ENCODE measurements at regions not wholly inside any gene's neighbourhood (a gene's known extent, or its start where the extent isn't known, plus 50 kb on each side); places are given as distances from the start of the nearest gene placed in this dataset.
"Not testable (repeated sequence)": the region's sequence is repeated elsewhere in the genome, so short reads cannot be mapped to it uniquely, and the experiment has no call there.

DNA sequence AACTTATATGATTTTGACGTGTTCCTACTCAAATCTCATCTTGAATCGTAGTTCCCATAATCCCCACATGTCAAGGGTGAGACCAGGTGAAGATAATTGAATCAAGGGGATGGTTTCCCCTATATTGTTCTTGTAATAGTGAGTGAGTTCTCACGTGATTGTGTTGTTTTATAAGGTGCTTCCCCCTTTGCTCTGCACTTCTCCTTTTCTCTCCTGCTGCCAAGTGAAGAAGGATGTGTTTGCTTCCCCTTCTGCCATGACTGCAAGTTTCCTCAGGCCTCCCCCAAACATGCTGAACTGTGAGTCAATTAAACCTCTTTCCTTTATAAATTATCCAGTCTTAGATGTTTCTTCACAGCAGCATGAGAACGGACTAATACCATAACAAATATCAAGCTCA, 83.2 kb downstream of the MANEA start:
- no peak for DNase-seq

DNA sequence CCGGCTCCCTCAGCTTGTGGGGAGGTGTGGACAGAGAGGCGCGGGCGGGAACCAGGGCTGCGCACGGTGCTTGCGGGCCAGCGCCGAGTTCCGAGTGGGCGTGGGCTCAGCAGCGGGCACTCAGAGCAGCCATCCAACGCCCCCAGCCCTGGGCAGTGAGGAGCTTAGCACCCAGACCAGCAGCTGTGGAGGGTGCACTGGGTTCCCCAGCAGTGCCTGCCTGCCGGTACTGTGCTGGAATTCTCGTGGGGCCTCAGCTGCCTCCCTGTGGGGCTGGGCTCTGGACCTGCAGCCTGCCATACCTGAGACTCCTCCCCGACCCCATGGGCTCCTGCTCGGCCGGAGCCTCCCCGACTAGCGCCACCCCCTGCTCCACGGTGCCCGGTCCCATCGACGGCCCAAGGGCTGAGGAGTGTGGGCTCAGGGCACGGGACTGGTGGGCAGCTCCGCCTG, 92.7 kb downstream of the MANEA start:
- no peak for DNase-seq

DNA sequence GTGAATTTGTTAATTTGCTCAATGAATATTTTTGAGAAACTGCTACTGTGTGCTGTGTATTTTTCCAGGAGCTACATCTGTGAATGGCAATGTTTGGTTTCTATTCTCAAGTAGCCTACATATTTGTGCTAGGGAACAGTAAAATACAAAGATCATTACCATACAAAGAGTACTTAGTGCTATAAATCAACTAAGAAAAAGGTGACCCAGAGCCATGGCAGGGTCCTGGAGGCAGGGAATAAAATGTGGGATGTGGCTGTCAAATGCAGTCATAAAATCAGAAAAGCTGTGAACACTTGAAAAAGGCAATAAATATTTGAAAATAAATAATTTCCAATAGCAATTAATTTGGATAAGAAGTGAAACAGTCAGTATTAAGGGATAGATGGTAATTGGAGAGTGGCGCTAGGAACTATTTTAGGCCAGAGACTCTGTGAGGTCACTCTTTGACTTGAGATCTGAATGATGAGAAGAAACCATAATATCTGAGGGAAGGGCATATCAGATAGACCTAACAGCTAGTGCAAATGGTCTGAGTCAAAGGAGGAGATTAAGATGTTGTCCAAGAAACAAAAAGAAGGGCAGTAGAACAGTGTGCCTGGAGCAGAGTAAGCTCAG, 98.8 kb downstream of the MANEA start:
- DNase-seq = no peak

DNA sequence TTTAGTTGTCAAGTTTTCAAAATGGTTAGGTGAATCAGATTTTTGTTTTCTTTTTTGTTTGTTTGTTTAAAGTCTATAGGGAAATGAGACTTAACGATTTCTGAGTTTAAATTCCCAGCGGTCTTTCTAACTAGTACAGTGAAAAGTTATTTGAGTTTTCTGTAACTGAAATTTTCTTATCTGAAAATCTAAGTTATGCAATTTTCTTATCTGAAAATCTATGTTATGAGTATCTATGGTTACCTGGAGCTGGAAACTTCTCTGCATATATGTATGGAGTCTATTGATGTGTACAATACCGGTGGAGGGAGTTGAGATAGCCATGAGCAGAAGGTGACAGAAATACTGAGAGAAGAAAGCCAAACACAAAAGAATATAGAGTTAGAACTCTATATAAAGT, 102.6 kb downstream of the MANEA start:
- DNase-seq = no peak

DNA sequence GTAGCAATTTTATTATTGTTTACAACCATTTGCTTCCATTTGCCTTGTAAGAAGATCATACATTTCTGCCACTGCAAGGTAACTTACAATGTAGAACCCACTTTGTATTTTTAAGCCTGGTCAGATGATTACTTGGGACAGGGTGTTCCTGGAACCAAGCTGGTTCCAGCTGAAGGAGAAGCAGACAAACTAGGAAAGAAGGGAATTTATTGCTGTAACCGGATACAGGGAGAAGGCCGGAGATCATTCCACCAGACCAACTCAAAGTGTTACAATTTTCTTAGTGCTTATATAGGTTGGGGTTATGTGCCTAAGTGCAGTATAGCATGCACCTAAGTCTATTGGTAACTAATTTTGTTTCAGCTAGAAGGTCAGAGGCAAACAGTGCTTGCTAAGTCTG, 104.4 kb downstream of the MANEA start:
- no peak for DNase-seq

DNA sequence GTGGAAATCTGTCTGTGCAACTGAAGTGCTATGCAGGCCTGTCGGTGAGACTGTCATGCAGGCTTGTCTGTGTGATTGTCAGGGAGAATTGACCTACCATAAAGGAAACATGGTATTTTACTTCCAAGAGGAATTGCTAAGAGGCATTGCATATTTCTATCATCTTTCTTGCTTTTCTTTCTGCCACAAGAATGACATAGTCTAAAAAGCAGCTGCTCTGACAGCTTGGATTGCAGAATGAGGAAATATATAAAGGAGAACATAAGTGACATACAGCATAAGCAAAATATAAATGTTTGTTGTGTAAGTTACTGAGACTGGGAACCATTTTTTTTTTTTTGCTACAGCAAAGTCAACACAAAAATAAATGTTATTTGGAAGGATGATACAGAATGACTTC, 105.1 kb downstream of the MANEA start:
- no peak for DNase-seq

DNA sequence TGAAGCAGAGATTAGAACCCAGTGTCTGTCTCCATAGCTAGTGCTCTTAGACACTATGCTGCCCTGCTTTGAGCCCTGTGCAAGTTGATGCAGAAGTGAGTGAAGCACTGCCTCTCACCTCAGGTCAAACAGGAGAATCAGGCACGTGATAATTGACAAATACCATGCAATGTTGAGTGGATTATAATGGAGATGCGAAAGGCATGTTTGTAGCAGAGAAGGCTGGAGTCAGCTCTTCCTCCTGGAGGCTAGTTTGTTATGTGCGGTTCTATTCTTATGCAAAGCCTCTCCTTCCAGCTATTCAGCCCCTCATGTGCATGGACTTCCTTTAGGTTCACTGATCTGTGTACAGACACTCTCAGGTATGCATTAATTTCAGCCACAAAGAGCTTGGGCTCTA, 108.5 kb downstream of the MANEA start:
- no peak for DNase-seq

DNA sequence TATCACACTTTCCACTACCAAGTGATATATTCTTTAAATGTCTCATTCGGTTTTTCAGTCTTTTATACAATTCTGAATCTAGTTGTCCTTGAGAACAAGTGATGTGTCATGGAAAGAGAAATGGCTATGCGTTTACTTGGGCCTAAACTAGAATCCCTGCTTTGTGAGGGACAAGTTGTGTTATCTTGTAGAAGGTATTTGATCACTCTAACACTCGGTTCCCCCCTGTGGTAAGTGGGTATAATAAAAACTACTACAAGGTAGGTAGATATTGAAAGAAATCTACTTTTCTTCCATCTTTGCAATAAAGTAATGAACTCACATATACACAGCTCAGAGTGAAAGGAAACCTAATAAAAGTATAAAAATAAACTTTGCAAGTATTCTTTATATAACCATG, 108.9 kb downstream of the MANEA start:
- no peak for DNase-seq

DNA sequence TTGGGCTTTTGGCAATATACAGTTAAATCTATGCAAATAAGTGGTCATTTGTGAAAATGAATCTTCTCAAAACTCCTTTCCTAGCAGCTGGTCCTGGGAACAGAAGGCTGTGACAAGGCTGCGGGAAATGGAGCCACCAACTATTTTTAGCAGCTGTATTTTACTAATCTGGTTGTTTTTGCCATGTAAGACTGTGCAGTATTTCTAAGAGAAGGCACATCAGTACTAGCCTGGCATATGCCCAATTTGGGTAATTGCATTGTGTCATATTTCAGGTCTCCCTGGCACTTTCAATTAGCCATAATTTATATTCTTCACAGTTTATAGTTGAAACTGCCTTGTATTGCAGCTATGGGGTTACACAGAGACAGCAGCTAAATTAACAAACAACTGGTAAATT, 109.6 kb downstream of the MANEA start:
- DNase-seq = no peak

DNA sequence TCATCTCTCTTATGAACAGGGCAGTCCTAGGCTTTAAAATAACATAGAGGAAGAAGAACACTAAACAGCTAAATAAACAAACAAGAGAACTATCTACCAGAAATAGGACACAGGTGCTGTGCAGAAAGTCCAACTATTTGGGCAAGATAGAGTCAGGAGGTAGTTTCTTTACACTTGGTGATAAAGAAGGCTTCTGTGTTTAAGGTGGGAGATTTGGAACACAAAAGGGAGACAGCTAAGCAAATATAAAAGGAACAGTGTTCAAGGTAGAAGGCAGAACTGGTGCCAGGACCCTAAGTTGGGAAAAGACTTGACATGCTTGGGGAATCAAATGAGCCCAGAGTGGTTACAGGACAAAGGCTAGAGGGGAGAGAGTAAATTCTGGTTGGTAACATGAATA, 110.5 kb downstream of the MANEA start:
- no peak for DNase-seq

DNA sequence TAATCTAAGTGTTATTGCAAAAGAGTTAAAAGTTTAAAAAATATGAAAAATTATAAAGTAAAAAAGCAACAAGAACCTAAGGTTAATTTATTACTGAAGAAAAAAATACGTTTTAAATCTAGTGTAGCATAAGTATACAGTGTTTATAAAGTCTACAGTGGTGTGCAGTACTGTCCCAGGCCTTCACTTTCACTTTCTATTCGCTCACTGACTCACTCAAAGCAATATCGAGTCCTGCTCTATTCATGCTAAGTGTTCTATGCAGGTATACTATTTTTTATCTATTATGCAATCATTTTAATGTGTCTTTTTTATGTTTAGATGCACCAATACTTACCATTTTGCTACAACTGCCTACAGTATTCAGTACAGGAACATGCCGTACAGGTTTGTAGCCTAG, 113.0 kb downstream of the MANEA start:
- DNase-seq = no peak

DNA sequence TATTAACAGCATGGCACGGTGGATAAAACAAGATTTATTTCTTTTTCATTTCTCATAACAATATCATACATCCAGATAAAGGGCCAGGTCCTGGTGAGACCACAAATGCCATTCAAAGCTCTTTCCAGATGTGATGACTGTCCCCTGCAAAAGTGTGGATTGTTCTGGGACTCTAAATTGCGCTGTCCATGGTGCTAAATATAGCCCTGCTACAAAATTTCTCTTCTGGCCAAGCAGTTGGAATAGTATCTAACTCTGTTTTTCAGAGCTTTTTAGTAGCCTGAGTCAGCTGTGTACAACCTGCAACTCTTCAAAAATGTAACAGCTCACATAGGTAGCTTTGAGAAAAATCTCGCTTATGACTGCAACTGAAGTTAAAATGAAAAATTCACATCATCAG, 115.8 kb downstream of the MANEA start:
- DNase-seq = no peak

DNA sequence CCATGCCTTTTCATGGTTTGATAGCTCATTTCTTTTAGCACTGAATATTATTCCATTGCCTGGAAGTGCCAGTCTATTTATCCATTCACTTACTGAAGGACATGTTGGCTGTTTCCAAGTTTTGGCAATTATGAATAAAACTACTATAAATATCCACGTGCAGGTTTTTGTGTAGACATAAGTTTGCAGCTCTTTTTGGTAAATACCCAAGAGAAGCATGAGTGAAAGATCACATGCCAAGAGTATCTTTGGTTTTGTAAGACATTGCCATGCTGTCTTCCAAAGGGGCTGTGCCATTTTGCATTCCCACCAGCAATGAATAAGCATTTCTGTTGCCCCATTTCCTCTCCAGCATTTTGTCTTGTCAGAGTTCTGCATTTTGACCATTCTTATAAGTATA, 120.9 kb downstream of the MANEA start:
- no peak for DNase-seq

DNA sequence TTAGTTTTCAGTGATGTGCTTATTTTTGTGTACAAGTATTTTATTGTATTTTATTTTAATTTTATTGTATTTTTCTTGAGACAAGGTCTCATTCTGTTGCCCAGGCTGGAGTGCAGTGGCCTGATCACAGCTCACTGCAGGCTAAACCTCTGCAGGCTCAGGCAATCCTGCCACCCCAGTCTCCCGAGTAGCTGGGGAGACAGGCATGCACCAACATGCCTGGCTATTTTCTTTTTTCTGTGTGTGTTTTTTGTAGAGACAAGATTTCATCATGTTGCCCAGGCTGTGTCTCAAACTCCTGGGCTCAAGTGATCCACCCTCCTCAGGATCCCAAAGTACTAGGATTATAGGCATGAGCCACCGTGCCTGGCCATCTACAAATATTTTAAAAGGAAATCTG, 146.3 kb downstream of the MANEA start:
- DNase-seq = no peak

DNA sequence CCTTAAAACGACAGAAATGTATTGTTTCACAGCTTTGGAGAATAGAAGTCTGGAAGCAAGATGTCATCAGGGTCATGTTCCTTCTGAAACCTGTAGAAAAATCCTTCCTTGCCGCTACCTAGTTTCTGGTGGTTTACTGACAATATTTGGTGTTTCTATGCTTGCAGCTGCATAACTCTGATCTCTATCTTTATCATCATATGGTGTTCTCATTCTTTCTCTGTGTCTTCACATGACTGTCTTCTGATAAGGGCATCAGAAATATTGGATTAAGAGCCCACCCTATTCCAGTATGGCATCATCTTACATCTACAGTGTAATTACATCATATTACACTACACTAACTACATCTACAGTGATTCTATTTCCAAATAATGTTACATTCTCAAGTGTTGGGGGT, 148.0 kb downstream of the MANEA start:
- DNase-seq = no peak

DNA sequence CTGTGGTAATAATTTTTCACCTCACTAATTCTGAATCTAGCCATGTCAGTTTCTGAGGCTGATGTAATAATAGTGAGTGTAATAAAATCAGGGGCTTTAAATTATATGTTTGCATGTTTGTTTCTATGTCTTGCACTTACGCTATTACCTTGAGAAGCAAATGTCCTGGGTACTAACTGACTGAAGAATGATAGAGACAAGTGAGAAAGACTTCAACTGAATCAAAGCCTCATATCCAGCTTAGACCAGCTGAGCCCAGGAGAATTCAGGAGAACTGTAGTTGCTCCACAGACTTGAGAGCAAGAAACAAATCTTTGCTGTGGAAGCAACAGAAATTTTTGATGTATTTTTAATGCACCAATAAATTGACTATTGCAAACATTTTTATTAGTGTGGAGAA, 162.8 kb downstream of the MANEA start:
- DNase-seq = no peak

DNA sequence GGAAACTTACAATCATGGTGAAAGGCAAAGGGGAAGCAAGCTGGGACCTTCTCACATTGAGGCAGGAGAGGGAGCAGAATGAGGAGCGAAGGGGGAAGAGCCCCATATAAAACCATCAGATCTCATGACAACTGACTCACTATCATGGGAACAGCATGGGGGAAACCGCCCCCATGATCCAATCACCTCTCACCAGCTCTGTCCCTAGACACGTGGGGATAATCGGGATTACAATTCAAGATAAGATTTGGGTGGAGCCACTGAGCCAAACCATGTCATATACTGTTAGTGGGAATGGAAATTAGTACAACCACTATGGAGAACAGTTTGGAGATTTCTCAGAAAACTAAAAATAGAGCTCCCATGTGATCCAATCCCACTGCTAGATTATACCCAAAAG, 163.7 kb downstream of the MANEA start:
- DNase-seq = no peak

DNA sequence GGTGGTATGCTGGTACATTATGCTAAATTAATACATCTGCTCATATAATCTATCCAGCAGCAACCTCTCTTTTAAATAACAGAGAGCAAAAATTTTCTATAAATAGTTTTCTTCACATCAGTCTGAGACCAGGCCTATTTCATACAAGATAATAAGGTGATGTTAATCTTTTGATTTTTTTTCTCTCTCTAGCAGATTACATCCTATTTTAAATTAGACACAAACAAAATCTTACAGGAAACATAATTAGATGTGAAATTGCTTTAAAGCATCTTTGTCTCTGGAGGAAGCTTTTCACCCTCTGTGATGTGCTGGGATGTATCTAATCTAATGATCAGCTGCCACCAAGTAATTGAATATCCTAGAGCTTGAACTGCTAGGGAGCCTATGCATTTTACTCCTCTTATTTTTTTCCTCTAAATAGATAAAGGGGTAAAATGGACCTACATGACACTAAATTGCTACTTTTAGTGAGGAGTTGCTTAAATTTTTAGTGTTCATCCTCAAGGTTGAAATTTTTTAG, 165.5 kb downstream of the MANEA start:
- DNase-seq = no peak

DNA sequence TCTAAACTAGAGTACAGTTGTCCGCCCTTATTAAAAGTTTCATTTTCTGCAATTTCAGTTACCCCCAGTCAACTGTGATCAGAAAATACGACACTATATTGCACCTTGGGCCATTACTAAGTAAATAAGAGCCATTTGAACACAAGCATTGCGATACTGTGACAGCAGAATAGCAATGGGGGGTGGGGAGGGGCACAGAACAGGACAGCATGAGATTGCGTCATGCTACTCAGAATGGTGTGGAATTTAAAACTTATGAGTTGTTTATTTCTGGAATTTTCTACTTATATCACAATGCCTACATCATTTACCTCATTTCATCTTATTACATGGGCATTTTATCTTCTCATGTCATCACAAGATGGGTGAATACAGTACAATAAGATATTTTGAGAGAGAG, 166.3 kb downstream of the MANEA start:
- DNase-seq = no peak

DNA sequence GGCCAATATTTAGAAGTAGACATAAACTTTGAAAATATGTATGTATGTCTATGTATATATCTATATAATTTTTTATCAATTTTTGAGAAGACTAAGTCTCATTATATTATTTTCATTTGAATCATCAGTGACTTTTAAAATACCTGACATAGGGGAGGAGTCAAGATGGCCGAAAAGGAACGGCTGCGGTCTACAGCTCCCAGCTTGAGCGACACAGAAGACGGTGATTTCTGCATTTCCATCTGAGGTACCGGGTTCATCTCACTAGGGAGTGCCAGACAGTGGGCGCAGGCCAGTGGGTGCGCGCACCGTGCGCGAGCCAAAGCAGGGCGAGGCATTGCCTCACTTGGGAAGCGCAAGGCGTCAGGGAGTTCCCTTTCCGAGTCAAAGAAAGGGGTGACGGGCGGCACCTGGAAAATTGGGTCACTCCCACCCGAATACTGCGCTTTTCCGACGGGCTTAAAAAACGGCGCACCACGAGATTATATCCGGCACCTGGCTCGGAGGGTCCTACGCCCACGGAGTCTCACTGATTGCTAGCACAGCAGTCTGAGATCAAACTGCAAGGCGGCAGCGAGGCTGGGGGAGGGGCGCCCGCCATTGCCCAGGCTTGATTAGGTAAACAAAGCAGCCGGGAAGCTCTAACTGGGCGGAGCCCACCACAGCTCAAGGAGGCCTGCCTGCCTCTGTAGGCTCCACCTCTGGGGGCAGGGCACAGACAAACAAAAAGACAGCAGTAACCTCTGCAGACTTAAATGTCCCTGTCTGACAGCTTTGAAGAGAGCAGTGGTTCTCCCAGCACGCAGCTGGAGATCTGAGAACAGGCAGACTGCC, 181.1 kb downstream of the MANEA start:
- not testable (repeated sequence) for DNase-seq

DNA sequence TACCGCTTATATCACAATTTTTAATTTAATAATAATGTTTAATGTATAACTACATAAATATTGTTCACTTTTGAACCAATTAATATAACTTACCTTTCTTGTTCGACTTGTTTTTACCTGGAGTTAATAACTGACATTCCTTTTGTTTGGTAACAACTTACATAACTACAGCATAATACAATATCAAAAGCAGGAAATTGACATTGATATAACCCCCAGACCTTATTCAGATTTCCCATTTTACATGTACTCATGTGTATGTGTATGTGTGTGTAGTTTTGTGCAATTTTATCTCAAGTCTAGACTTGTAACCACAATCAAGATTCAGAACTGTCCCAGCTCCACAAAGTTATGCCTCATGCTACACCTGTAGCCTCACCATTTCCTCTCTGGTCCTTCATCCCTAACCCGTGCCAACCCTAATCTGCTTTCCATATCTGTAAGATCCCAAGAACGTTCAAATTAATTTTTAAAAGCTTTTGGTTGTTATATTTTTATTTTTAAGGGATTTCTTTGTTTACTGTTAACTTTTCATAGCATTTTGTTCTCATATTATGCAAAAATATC, 190.6 kb downstream of the MANEA start:
- DNase-seq = no peak

DNA sequence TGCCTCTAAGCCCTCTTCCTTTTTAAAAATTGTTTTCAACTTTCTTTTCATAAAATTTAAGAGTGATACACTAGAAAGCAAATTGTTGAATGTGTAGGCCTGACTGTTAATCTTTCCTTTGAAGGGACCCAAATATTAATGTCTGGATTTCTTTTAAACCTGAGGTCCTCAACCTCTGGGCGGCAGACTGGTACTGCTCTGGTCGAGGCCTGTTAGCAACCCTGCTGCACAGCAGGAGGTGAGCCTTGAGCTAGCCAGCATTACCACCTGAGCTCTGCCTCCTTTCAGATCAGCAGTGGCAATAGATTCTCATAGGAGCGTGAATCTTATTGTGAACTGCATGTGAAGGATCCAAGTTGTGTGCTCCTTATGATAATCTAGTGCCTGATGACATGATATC, 191.2 kb downstream of the MANEA start:
- DNase-seq = no peak

DNA sequence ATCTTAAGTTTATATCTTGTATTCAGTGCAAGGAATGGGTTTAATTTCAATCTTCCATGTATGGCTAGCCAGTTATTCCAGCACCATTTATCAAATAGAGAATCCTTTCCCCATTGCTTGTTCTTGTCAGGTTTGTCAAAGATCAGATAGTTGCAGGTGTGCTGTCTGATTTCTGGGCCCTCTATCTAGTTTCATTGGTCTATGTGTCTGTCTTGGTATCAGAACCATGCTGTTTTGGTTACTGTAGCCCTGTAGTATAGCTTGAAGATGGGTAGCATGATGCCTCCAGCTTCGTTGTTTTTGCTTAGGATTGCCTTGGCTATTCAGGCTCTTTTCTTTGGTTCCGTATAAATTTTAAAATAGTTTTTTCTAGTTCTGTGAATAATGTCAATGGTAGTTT, 200.0 kb downstream of the MANEA start:
- no peak for DNase-seq

DNA sequence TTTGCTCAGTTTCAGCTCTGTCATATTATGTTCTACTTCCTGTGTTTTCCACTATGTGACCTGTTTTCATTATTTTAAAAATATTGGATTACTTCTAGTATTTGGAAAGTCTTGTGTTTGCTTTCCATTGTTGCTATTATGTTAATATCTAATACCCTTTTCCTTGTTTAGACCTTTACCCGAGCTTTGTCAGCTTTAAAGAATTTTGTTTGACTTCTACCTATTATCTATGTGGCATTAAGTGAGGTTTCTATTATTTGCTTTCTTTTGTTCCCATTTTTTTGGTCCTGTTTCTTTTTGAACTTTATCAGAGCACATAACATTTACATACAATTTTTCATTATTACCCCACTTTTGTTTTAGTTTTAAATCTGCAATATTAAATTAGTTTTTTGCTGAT, 202.7 kb downstream of the MANEA start:
- DNase-seq = no peak
